ENCODE measurements at regions not wholly inside any gene's neighbourhood (a gene's known extent, or its start where the extent isn't known, plus 50 kb on each side); places are given as distances from the start of the nearest gene placed in this dataset.

DNA sequence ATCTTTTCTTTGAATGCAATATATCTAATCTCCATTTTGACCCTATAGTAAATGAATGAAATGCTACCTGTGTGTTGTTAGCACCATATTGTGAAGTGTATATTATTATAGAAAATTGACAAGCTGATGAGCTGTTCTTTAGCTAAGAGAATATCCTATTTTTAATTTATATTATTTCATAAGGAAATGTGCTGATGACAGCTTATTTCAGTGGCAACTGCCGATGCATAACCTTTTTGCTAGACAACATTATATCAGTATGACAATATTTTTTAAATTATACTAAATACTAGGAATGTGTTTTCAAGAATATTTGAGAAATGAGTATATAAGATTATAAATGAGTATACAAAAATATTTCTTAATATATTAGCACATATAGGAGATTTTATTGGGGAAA, 573.1 kb downstream of the ZNF608 start:
- TF ChIP-seq CTCF (IDR thresholded peaks at IDR 0.05) (no peak), EP300 (IDR thresholded peaks at IDR 0.05) (no peak)
